Liver (tissue), 8 donors: ENCODE measurements at regions not wholly inside any gene's neighbourhood (a gene's known extent, or its start where the extent isn't known, plus 50 kb on each side); places are given as distances from the start of the nearest gene placed in this dataset.

Experiments
- DNase-seq: peaks from one replicate; pipeline ENCODE4 v3.0.0-alpha.2; 2017; ENCODE audit warnings: low spot score
- H3K27ac ChIP-seq, 2 donors: one replicate each; pipeline ENCODE4 v1.7.0; 2013; ENCODE audit warnings: inconsistent platforms in 2 of 2, low read length in 2 of 2, control low read depth in 1 of 2, low read depth in 1 of 2, mild to moderate bottlenecking in 1 of 2
- H3K27me3 ChIP-seq, 4 donors: one replicate each; pipeline versions ENCODE4 v1.6.1 to v1.7.0; 2013; ENCODE audit warnings: low read length in 3 of 4, inconsistent platforms in 1 of 4, mild to moderate bottlenecking in 1 of 4, moderate library complexity in 1 of 4; ENCODE audit not compliant: control insufficient read depth in 4 of 4, insufficient read depth in 4 of 4
- H3K36me3 ChIP-seq, 4 donors: one replicate each; pipeline versions ENCODE4 v1.6.1 to v1.7.0; 2013; ENCODE audit warnings: low read length in 3 of 4, mild to moderate bottlenecking in 3 of 4, low read depth in 1 of 4, moderate library complexity in 1 of 4; ENCODE audit not compliant: control insufficient read depth in 4 of 4, insufficient read depth in 3 of 4
- H3K4me1 ChIP-seq, 4 donors: one replicate each; pipeline versions ENCODE4 v1.6.1 to v1.7.0; 2013; ENCODE audit warnings: low read length in 3 of 4, mild to moderate bottlenecking in 3 of 4, moderate library complexity in 1 of 4; ENCODE audit not compliant: control insufficient read depth in 4 of 4, insufficient read depth in 4 of 4
- H3K4me3 ChIP-seq, 3 donors: one replicate each; pipeline versions ENCODE4 v1.6.1 to v1.7.0; 2013; ENCODE audit warnings: low read length in 3 of 3, control low read depth in 1 of 3, low read depth in 1 of 3, mild to moderate bottlenecking in 1 of 3
- H3K9ac ChIP-seq, 2 donors: one replicate each; pipeline ENCODE4 v1.7.0; 2013; ENCODE audit warnings: low read length in 2 of 2, mild to moderate bottlenecking in 2 of 2, moderate library complexity in 2 of 2, control low read depth in 1 of 2, low read depth in 1 of 2
- H3K9me3 ChIP-seq, 4 donors: one replicate each; pipeline versions ENCODE4 v1.6.1 to v1.7.0; 2013; ENCODE audit warnings: low read length in 3 of 4; ENCODE audit not compliant: control insufficient read depth in 4 of 4
- ATF3 ChIP-seq: IDR thresholded peaks from 2 replicates; pipeline ENCODE4 v1.6.1; 2016; ENCODE audit warnings: antibody characterized with exemption
- CTCF ChIP-seq: fragments of 150-350 bp; IDR thresholded peaks from 2 replicates; pipeline ENCODE4 v1.5.1; 2017; ENCODE audit warnings: improper control_type of control experiment, low read depth, low read length; ENCODE audit not compliant: missing input control
- EGR1 ChIP-seq, 2 donors: IDR thresholded peaks; 2 replicates each; pipeline ENCODE4 v1.6.1; 2016 to 2018; ENCODE audit warnings: antibody characterized with exemption in 2 of 2, low read depth in 2 of 2
- FOXA1 ChIP-seq: IDR thresholded peaks from 2 replicates; pipeline ENCODE4 v1.6.1; 2016; ENCODE audit warnings: antibody characterized with exemption
- FOXA2 ChIP-seq: IDR thresholded peaks from 2 replicates; pipeline ENCODE4 v1.6.1; 2016; ENCODE audit warnings: antibody characterized with exemption
- GABPA ChIP-seq, 2 donors: IDR thresholded peaks in 1 of 2; conservative IDR thresholded peaks in 1 of 2; 2 replicates each; pipeline ENCODE4 v1.6.1; 2016; ENCODE audit warnings: antibody characterized with exemption in 2 of 2, mild to moderate bottlenecking in 1 of 2, moderate library complexity in 1 of 2
- HNF4A ChIP-seq, 2 donors: conservative IDR thresholded peaks; 2 replicates each; pipeline ENCODE4 v1.6.1; 2016; ENCODE audit warnings: antibody characterized with exemption in 2 of 2, mild to moderate bottlenecking in 2 of 2
- MAX ChIP-seq: IDR thresholded peaks from 2 replicates; pipeline ENCODE4 v1.6.1; 2016; ENCODE audit warnings: antibody characterized with exemption
- NR2F2 ChIP-seq: IDR thresholded peaks from 2 replicates; pipeline ENCODE4 v1.6.1; 2016; ENCODE audit warnings: antibody characterized with exemption
- RAD21 ChIP-seq, 2 donors: IDR thresholded peaks; 2 replicates each; pipeline ENCODE4 v1.6.1; 2016; ENCODE audit warnings: antibody characterized with exemption in 2 of 2, mild to moderate bottlenecking in 2 of 2
- REST ChIP-seq: IDR thresholded peaks from 2 replicates; pipeline ENCODE4 v1.6.1; 2016; ENCODE audit warnings: antibody characterized with exemption, mild to moderate bottlenecking
- RXRA ChIP-seq, 2 donors: IDR thresholded peaks; 2 replicates each; pipeline ENCODE4 v1.6.1; 2017 to 2018; ENCODE audit warnings: antibody characterized with exemption in 2 of 2, mild to moderate bottlenecking in 1 of 2
- SP1 ChIP-seq: IDR thresholded peaks from 2 replicates; pipeline ENCODE4 v1.6.1; 2018; ENCODE audit warnings: antibody characterized with exemption, mild to moderate bottlenecking
- TAF1 ChIP-seq: conservative IDR thresholded peaks from 2 replicates; pipeline ENCODE4 v1.6.1; 2016; ENCODE audit warnings: antibody characterized with exemption, mild to moderate bottlenecking
- YY1 ChIP-seq: IDR thresholded peaks from 2 replicates; pipeline ENCODE4 v1.6.1; 2016; ENCODE audit warnings: antibody characterized with exemption, mild to moderate bottlenecking
- ZBTB33 ChIP-seq: IDR thresholded peaks from 2 replicates; pipeline ENCODE4 v1.6.1; 2016; ENCODE audit warnings: antibody characterized with exemption
- WGBS: extraction: QIAGEN DNeasy Blood & Tissue Kit; methylation state at CpG from one replicate; pipeline ENCODE4 v1.1.7; 2013; 5-methylcytosine and 5-hydroxymethylcytosine counted together
- donor health status: healthy.
- donor health status: healthy.
- donor health status: healthy.
- donor health status: healthy.
- donor health status: healthy.

GRCh38 chr15:101561584-101561906 is 72.0 kb upstream of the PCSK6 start:
- DNase-seq = peak; percentile 12
- no peak overlapping the region for H3K4me3 ChIP-seq
- 91% methylated on average over 15 of the region's 15 CpGs for WGBS
- H3K9me3 ChIP-seq = no peaks in the 10 kb centered on the region
- H3K36me3 ChIP-seq = no peaks in the 10 kb centered on the region
- no peaks in the 10 kb centered on the region for H3K27me3 ChIP-seq
- H3K9ac ChIP-seq = no peak overlapping the region
- no peak for TF ChIP-seq REST
- no peak for TF ChIP-seq ATF3
- no peak for TF ChIP-seq MAX
- no peak for TF ChIP-seq CTCF
- no peak for TF ChIP-seq EGR1 (IDR thresholded peaks at IDR 0.05; ENCODE audit: low read depth in 2 of 2)
- TF ChIP-seq YY1 = no peak
- no peak for TF ChIP-seq RAD21 (IDR thresholded peaks at IDR 0.05)
- no peak for TF ChIP-seq FOXA2
- no peak for TF ChIP-seq FOXA1
- TF ChIP-seq RXRA (IDR thresholded peaks at IDR 0.05) = no peak
- no peak for TF ChIP-seq GABPA (IDR thresholded peaks at IDR 0.05 in 1 of 2, conservative IDR thresholded peaks at IDR 0.05 in 1 of 2)
- H3K27ac ChIP-seq = no peak overlapping the region
- peaks cover 2 to 6% (median 5%) of the 10 kb centered on the region in 4 donors for H3K4me1 ChIP-seq

GRCh38 chr15:101560722-101561583 is 71.4 kb upstream of the PCSK6 start:
- Histone ChIP-seq H3K36me3 (no peaks in the 10 kb centered on the region), H3K9me3 (no peaks in the 10 kb centered on the region), H3K4me1 (peaks cover 2 to 6% (median 5%) of the 10 kb centered on the region in 4 donors), H3K4me3 (no peak overlapping the region), H3K27me3 (no peaks in the 10 kb centered on the region), H3K9ac (no peak overlapping the region), H3K27ac (no peak overlapping the region)
- WGBS = 92% methylated on average over 11 of the region's 11 CpGs
- DNase-seq = peak; percentile 19
- TF ChIP-seq RXRA (IDR thresholded peaks at IDR 0.05) = no peak
- no peak for TF ChIP-seq ATF3
- no peak for TF ChIP-seq SP1
- TF ChIP-seq NR2F2 = no peak
- TF ChIP-seq ZBTB33 = no peak
- no peak for TF ChIP-seq RAD21 (IDR thresholded peaks at IDR 0.05)
- TF ChIP-seq FOXA1 = no peak
- TF ChIP-seq YY1 = no peak
- no peak for TF ChIP-seq FOXA2
- no peak for TF ChIP-seq HNF4A (conservative IDR thresholded peaks at IDR 0.05)
- no peak for TF ChIP-seq TAF1
- no peak for TF ChIP-seq REST
